BJ (cell line): ENCODE measurements at regions not wholly inside any gene's neighbourhood (a gene's known extent, or its start where the extent isn't known, plus 50 kb on each side); places are given as distances from the start of the nearest gene placed in this dataset.

Experiments
- CTCF ChIA-PET: fragments of 350-600 bp; formaldehyde crosslinking; extraction: SDS; loops from one replicate; lab custom pipeline; 2021; ENCODE audit warnings: antibody characterized with exemption, inconsistent platforms; lab: Yijun Ruan, JAX
- POLR2A ChIA-PET: fragments of 300-600 bp; sonication (Branson Sonifier 250); formaldehyde crosslinking; extraction: SDS; loops from one replicate; lab custom pipeline; 2021; ENCODE audit warnings: antibody characterized with exemption; lab: Charles Lee
- DNase-seq: peaks from one replicate; pipeline ENCODE4 v3.0.0-alpha.2; 2011; ENCODE audit warnings: low read depth
- H3K27me3 ChIP-seq: 2 replicates; pipeline ENCODE4 v1.6.0; 2011; ENCODE audit warnings: low read length; ENCODE audit not compliant: control insufficient read depth, insufficient read depth
- H3K36me3 ChIP-seq: 2 replicates; pipeline ENCODE4 v1.5.1; 2011; ENCODE audit warnings: low read length; ENCODE audit not compliant: control insufficient read depth, insufficient read depth
- H3K4me3 ChIP-seq: 2 replicates; pipeline ENCODE4 v1.5.1; 2011; ENCODE audit warnings: low read depth, mild to moderate bottlenecking, control low read depth, low read length
- CTCF ChIP-seq: IDR thresholded peaks from 2 replicates; pipeline ENCODE4 v1.5.1; 2011; ENCODE audit warnings: low read depth, mild to moderate bottlenecking, control low read depth, inconsistent platforms, low read length, moderate library complexity; ENCODE audit not compliant: insufficient read depth

GRCh38 chr14:21921453-21921852 is 247.8 kb upstream of the OR4E1 start:
- TF ChIP-seq CTCF, result no peak
- Histone ChIP-seq H3K36me3 (no peaks in the 10 kb centered on the region), H3K4me3 (no peak overlapping the region), H3K27me3 (no peaks in the 10 kb centered on the region)
- no peak for DNase-seq
- ChIA-PET CTCF (no interaction called here), POLR2A (no interaction called here)

GRCh38 chr14:21917699-21918436 is 244.2 kb upstream of the OR4E1 start:
- TF ChIP-seq CTCF, result peak; percentile 72
- POLR2A ChIA-PET, result no interaction called here
- CTCF ChIA-PET, result interaction anchor here (0.8 to 1.9 kb wide), 8 partner anchors 8 to 248 kb away, joined by 3 to 6 read pairs (median 4); no protein-coding TSS in a partner anchor
- DNase-seq, result no peak
- Histone ChIP-seq H3K36me3 (no peaks in the 10 kb centered on the region), H3K27me3 (no peaks in the 10 kb centered on the region), H3K4me3 (no peak overlapping the region)

GRCh38 chr14:21915826-21916225 is 242.2 kb upstream of the OR4E1 start:
- H3K36me3 ChIP-seq, result no peaks in the 10 kb centered on the region
- ChIA-PET CTCF (no interaction called here), POLR2A (no interaction called here)
- no peak for DNase-seq
- TF ChIP-seq CTCF, result no peak
- no peaks in the 10 kb centered on the region for H3K27me3 ChIP-seq
- no peak overlapping the region for H3K4me3 ChIP-seq

GRCh38 chr14:21913759-21914158 is 240.1 kb upstream of the OR4E1 start:
- Histone ChIP-seq H3K36me3 (no peaks in the 10 kb centered on the region), H3K27me3 (no peaks in the 10 kb centered on the region), H3K4me3 (no peak overlapping the region)
- no peak for DNase-seq
- TF ChIP-seq CTCF, result peak; percentile 58
- ChIA-PET CTCF (interaction anchor here (0.9 kb wide), 1 partner anchor 82 kb away, joined by 4 read pairs; no protein-coding TSS in a partner anchor), POLR2A (no interaction called here)

- CTCF ChIA-PET, result interaction anchor here (0.6 kb wide), 1 partner anchor 46 kb away, joined by 3 read pairs; no protein-coding TSS in a partner anchor
Observed at GRCh38 chr14:21912367-21912766, 238.7 kb upstream of the OR4E1 start.

More at GRCh38 chr14:21912367-21912766, 238.7 kb upstream of the OR4E1 start:
- no peak for TF ChIP-seq CTCF
- Histone ChIP-seq H3K36me3 (no peaks in the 10 kb centered on the region), H3K27me3 (no peaks in the 10 kb centered on the region), H3K4me3 (no peak overlapping the region)
- no peak for DNase-seq
- POLR2A ChIA-PET, result no interaction called here
